ENCODE measurements at regions not wholly inside any gene's neighbourhood (a gene's known extent, or its start where the extent isn't known, plus 50 kb on each side); places are given as distances from the start of the nearest gene placed in this dataset.

- H3K4me2 ChIP-seq (ENCODE audit: insufficient read depth, low read length): no peak overlapping the region
- H3K4me3 ChIP-seq (replicated peaks in 1 of 3; ENCODE audit: insufficient read depth in 1 of 3, low read depth in 1 of 3, low read length in 3 of 3): no peak overlapping the region
- peaks cover 18% of the 10 kb centered on the region for H3K4me1 ChIP-seq (ENCODE audit: control insufficient read depth, extremely low read depth, insufficient read depth, low read length)
- H3K9me3 ChIP-seq (replicated peaks; ENCODE audit: control insufficient read depth, insufficient read depth, low read length): no peaks in the 10 kb centered on the region
- TF ChIP-seq EZH2 (IDR thresholded peaks at IDR 0.05; ENCODE audit: borderline replicate concordance, low read depth, low read length, severe bottlenecking): no peak
- no peak for TF ChIP-seq CTCF (IDR thresholded peaks at IDR 0.05; ENCODE audit: extremely low read depth in 1 of 2, insufficient read depth in 1 of 2, low read depth in 1 of 2, low read length in 2 of 2)
- H3K27me3 ChIP-seq (ENCODE audit: control insufficient read depth in 2 of 2, insufficient read depth in 2 of 2, low read length in 2 of 2): no peaks in the 10 kb centered on the region
- DNase-seq (ENCODE audit: low read depth, low spot score): no peak
- H2AFZ ChIP-seq (ENCODE audit: low read depth, low read length): no peak overlapping the region
- H3K27ac ChIP-seq (ENCODE audit: insufficient read depth, low read depth, low read length): no peak overlapping the region
- peaks cover 3 to 5% of the 10 kb centered on the region in 2 experiments for H3K36me3 ChIP-seq (ENCODE audit: control insufficient read depth in 2 of 2, extremely low read depth in 1 of 2, insufficient read depth in 2 of 2, low read length in 2 of 2)
- CTCF ChIA-PET: interaction anchor here (0.8 to 4.7 kb wide), 11 partner anchors 11 to 63 kb away, joined by 3 to 35 read pairs (median 4); partner anchors contain the start of gene SYNE3
- no peak for FAIRE-seq
- H3K9ac ChIP-seq (replicated peaks; ENCODE audit: extremely low read depth, insufficient read depth, low read length): no peak overlapping the region
- intact Hi-C loops (cut with micrococcal nuclease): loop anchor here (5.0 kb wide), 1 partner anchor 68 kb away; no protein-coding TSS in a partner anchor
- H3K9me1 ChIP-seq (replicated peaks; ENCODE audit: control insufficient read depth, extremely low read depth, insufficient read depth, low read length): no peaks in the 10 kb centered on the region
- H4K20me1 ChIP-seq (replicated peaks; ENCODE audit: control insufficient read depth, extremely low read depth, insufficient read depth, low read length): no peaks in the 10 kb centered on the region
- BruUV-seq (replicated peaks): no TSS peak
- POLR2A ChIA-PET: no interaction called here
- no peaks in the 10 kb centered on the region for H3K79me2 ChIP-seq (ENCODE audit: control insufficient read depth, insufficient read depth, low read length)
- dilution Hi-C loops (cut with MboI; ENCODE audit: extremely low pct_ligation_motif_present, low sequenced_read_pairs): no loop called here
Measured at GRCh38 chr14:95464103-95464502, 52.3 kb downstream of the SYNE3 start.

- no peak overlapping the region for H3K27ac ChIP-seq (ENCODE audit: insufficient read depth, low read depth, low read length)
- ChIA-PET CTCF (interaction anchor here (0.8 to 4.7 kb wide), 13 partner anchors 11 to 64 kb away, joined by 3 to 35 read pairs (median 4); partner anchors contain the start of gene SYNE3), POLR2A (interaction anchor here (1.4 kb wide), 1 partner anchor 20 kb away, joined by 4 read pairs; no protein-coding TSS in a partner anchor)
- no peaks in the 10 kb centered on the region for H4K20me1 ChIP-seq (replicated peaks; ENCODE audit: control insufficient read depth, extremely low read depth, insufficient read depth, low read length)
- no peak overlapping the region for H2AFZ ChIP-seq (ENCODE audit: low read depth, low read length)
- H3K79me2 ChIP-seq (ENCODE audit: control insufficient read depth, insufficient read depth, low read length): no peaks in the 10 kb centered on the region
- H3K9me3 ChIP-seq (replicated peaks; ENCODE audit: control insufficient read depth, insufficient read depth, low read length): no peaks in the 10 kb centered on the region
- H3K9ac ChIP-seq (replicated peaks; ENCODE audit: extremely low read depth, insufficient read depth, low read length): no peak overlapping the region
- H3K27me3 ChIP-seq (ENCODE audit: control insufficient read depth in 2 of 2, insufficient read depth in 2 of 2, low read length in 2 of 2): no peaks in the 10 kb centered on the region
- H3K4me1 ChIP-seq (ENCODE audit: control insufficient read depth, extremely low read depth, insufficient read depth, low read length): peaks cover 23% of the 10 kb centered on the region
- H3K4me2 ChIP-seq (ENCODE audit: insufficient read depth, low read length): no peak overlapping the region
- peak; percentile 54 for FAIRE-seq
- no peak overlapping the region for H3K4me3 ChIP-seq (replicated peaks in 1 of 3; ENCODE audit: insufficient read depth in 1 of 3, low read depth in 1 of 3, low read length in 3 of 3)
- intact Hi-C loops (cut with micrococcal nuclease): loop anchor here (1.0 to 5.0 kb wide), 3 partner anchors 20 to 69 kb away; no protein-coding TSS in a partner anchor
- peaks cover 3 to 5% of the 10 kb centered on the region in 2 experiments for H3K36me3 ChIP-seq (ENCODE audit: control insufficient read depth in 2 of 2, extremely low read depth in 1 of 2, insufficient read depth in 2 of 2, low read length in 2 of 2)
- peak; percentile 86 for DNase-seq (ENCODE audit: low read depth, low spot score)
- BruUV-seq (replicated peaks): no TSS peak
- H3K9me1 ChIP-seq (replicated peaks; ENCODE audit: control insufficient read depth, extremely low read depth, insufficient read depth, low read length): no peaks in the 10 kb centered on the region
- dilution Hi-C loops (cut with MboI; ENCODE audit: extremely low pct_ligation_motif_present, low sequenced_read_pairs): no loop called here
- peak; percentile 6 for TF ChIP-seq JUN (IDR thresholded peaks at IDR 0.05; ENCODE audit: borderline replicate concordance, insufficient read depth, insufficient read length, low read depth)
- TF ChIP-seq MYC (IDR thresholded peaks at IDR 0.05; ENCODE audit: low read depth, low read length): no peak
Measured at GRCh38 chr14:95463171-95463901, 53.1 kb downstream of the SYNE3 start.

All from endothelial cell of umbilical vein (primary cell).